Ectodermal cell (in vitro differentiated cells): ENCODE measurements at regions not wholly inside any gene's neighbourhood (a gene's known extent, or its start where the extent isn't known, plus 50 kb on each side); places are given as distances from the start of the nearest gene placed in this dataset.
"Not testable (repeated sequence)": the region's sequence is repeated elsewhere in the genome, so short reads cannot be mapped to it uniquely, and the experiment has no call there.

Experiments
- H3K27ac ChIP-seq: 2 replicates; pipeline ENCODE4 v1.7.0; 2013; ENCODE audit warnings: mild to moderate bottlenecking, low read depth, low read length; ENCODE audit not compliant: insufficient read depth, poor library complexity, severe bottlenecking
- H3K27me3 ChIP-seq: 2 replicates; pipeline ENCODE4 v1.7.0; 2013; ENCODE audit warnings: mild to moderate bottlenecking, low read length; ENCODE audit not compliant: insufficient read depth, control insufficient read depth, poor library complexity, severe bottlenecking
- H3K36me3 ChIP-seq: one replicate; pipeline ENCODE4 v1.7.0; 2013; ENCODE audit warnings: low read length; ENCODE audit not compliant: control insufficient read depth, insufficient read depth
- H3K4me1 ChIP-seq: one replicate; pipeline ENCODE4 v1.7.0; 2013; ENCODE audit warnings: low read length; ENCODE audit not compliant: control insufficient read depth, insufficient read depth
- H3K4me3 ChIP-seq: 2 replicates; pipeline ENCODE4 v1.7.0; 2013; ENCODE audit warnings: low read depth, low read length, control low read depth; ENCODE audit not compliant: insufficient read depth
- H3K9me3 ChIP-seq: 2 replicates; pipeline ENCODE4 v1.7.0; 2013; ENCODE audit warnings: mild to moderate bottlenecking, low read length, moderate library complexity; ENCODE audit not compliant: control insufficient read depth
- WGBS, 2 experiments: methylation state at CpG; one replicate each; pipeline ENCODE4 v1.1.7; 2013; ENCODE audit warnings: missing lambda C conversion rate in 2 of 2; 5-methylcytosine and 5-hydroxymethylcytosine counted together

DNA sequence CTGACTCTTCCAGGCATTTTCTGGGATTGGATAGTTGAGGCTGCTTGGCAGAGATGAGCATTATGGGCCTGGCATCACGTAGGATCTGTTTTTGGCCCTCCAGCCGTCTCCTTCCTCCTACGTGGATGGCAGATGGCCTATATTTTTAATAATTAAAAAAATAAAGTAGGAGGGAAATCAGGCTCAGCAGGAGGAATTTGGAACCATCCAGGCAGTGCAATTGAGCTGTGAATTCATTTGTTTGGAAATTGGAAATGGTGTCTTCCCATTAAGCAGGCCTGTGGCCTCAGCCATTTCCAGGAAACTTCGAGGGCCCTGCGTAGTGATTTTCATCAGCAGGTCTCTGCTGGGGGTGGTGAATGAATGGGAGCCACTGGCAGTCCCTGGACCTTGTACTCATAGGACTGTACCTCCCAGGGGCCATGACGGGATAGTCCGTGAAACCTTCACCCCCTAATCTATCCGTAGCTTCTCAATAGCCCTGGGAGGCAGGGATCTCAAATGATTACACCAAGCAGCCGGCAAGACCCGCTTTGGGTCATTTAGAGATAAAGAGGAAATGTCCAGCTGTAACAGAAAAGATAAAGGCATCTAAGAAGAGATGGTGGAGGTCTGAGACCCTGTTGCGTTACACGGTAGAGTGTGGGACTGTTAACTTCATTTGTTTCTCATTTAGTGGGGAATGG is 73.1 kb upstream of the TNP1 start:
- no peaks in the 10 kb centered on the region for H3K36me3 ChIP-seq
- H3K9me3 ChIP-seq = no peaks in the 10 kb centered on the region
- H3K27me3 ChIP-seq = no peaks in the 10 kb centered on the region
- H3K27ac ChIP-seq = no peak overlapping the region
- H3K4me3 ChIP-seq = no peak overlapping the region
- peaks cover 10% of the 10 kb centered on the region for H3K4me1 ChIP-seq
- 93 to 96% methylated on average over 10 to 11 of the region's 12 CpGs for WGBS, 2 experiments

DNA sequence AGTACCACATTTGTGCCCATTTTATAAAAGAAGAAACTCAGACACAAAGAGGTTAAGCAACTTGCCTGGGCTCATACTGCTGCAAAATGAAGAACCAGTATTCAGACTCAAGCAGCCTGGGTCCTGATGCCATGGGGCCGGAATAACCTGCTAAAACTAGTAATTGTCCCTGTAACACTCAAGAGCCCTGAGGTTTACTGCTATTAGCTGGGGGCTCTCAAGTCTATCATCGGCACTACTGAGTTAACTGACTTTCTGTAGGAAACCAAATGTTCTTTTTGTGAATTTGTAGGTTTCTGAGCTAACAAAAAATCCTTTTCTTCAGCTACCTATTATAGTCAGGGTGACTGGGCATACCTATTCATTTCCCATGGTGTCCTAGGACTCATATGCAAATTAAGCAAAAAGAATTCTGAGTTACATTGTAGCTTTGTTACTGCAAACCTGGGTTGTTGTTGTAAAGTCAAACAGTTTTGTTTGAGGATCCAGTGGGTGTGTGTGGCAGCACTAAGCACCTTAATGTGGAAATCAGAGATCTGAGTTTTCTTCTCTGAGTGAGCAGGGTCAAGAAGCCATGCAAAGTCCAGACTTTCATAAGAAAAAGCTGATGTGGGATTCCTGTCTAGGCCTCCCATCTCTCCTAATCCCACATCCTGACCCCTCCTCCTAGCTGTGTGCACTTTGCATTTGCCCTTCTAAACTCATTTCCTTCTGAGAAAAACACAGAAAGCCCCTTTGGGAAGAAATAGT is 72.4 kb upstream of the TNP1 start:
- H3K4me1 ChIP-seq = peaks cover 10% of the 10 kb centered on the region
- H3K27ac ChIP-seq = no peak overlapping the region
- no peaks in the 10 kb centered on the region for H3K9me3 ChIP-seq
- H3K4me3 ChIP-seq = no peak overlapping the region
- WGBS, 2 experiments = 45% methylated on average over 2 of the region's 2 CpGs
- H3K27me3 ChIP-seq = no peaks in the 10 kb centered on the region
- H3K36me3 ChIP-seq = no peaks in the 10 kb centered on the region

DNA sequence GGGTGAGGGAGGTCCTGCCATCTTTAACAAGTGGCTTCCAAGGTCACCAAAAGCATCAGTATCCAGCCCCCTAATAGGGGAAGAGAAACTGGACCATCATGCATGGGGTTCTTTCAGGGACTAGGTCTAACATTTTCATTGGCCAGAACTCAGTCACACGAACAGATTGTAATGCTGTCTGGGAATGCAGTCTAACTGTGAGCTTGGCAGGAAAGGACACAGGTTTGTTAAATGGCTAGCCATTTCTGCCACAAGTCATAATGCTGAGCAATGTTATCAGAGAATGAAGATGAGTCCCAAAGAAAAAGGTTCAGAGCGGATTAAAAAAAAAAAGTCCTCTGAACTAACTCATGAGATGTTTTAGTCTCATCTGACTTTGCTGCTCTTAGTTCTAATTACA is 70.9 kb upstream of the TNP1 start:
- Histone ChIP-seq H3K9me3 (no peaks in the 10 kb centered on the region), H3K27ac (no peak overlapping the region), H3K36me3 (no peaks in the 10 kb centered on the region), H3K27me3 (no peaks in the 10 kb centered on the region), H3K4me1 (peaks cover 12% of the 10 kb centered on the region), H3K4me3 (no peak overlapping the region)
- 48% methylated on average over 2 of the region's 2 CpGs for WGBS, 2 experiments

DNA sequence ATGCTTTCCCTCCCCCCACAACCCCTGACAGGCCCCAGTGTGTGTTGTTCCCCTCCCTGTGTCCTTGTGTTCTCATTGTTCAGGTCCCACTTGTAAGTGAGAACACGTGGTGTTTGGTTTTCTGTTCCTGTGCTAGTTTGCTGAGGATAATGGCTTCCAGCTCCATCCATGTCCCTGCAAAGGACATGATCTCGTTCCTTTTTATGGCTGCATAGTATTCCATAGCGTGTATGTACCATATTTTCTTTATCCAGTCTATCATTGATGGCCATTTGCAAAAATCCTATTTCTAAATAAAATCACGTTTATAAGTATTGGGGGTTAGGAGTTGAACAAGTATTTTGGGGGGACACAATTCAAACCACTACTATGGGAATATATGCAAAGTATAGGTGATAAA is 69.5 kb upstream of the TNP1 start:
- not testable (repeated sequence) for H3K27me3 ChIP-seq, H3K9me3 ChIP-seq, H3K27ac ChIP-seq, H3K36me3 ChIP-seq, H3K4me3 ChIP-seq
- WGBS, 2 experiments = 73 to 75% methylated on average over 4 of the region's 4 CpGs
- H3K4me1 ChIP-seq = peaks cover 18% of the 10 kb centered on the region

DNA sequence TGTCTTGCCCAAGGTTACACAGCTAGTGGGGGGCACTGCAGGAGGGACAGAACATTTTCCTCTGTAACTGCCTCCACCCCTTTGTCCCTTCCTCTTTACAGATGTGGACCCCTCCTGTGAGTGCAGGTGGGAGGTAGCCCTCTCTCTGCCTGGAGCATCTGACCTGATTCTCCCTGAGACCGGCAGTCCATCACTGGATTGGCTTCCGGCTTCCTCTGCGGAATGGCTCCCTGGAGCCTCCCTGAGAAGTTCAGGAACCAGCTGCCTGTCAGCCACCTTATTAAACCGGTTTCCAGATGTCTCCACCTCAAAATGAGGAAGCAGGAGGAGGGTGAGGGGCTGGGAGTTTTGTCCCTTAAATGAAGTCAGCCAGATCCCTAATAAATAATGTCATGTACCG is 67.3 kb upstream of the TNP1 start:
- peaks cover 15% of the 10 kb centered on the region for H3K4me1 ChIP-seq
- no peaks in the 10 kb centered on the region for H3K36me3 ChIP-seq
- no peak overlapping the region for H3K4me3 ChIP-seq
- 72 to 73% methylated on average over 5 of the region's 5 CpGs for WGBS, 2 experiments
- no peaks in the 10 kb centered on the region for H3K27me3 ChIP-seq
- no peak overlapping the region for H3K27ac ChIP-seq
- no peaks in the 10 kb centered on the region for H3K9me3 ChIP-seq

DNA sequence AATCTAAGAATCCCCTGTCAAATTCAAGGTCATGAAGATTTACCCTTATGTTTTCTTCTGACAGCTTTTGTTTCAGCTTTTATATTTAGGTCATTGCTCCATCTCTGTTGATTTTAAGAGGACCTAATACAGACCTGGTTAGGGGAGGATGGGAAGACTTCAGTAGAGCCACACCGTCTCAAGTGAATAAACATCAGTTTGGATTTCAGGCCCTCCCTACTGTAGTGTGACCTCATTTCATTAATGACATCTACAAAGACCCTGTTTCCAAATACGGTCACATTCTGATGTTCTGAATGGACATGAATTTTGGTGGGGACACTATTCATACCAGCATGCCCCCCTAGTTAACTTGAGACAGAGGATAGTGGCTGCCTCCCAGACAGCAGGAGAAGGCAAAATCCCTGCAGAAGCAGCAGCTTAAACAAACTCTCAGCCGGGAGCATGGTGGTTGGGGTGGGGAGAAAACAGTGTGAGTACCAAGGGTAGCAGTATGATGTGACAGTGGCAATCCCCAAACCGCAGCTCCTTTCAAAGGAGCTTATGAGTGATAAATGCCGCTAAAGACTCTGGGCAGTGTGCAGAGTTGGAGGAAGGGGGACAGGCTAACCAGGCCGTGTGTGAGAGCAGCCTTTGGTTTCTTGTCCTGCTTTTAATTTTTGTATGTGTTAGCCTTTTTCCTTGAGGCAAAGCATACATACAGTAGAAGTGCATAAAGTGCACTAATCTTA is 65.9 kb upstream of the TNP1 start:
- H3K4me1 ChIP-seq = peaks cover 13% of the 10 kb centered on the region
- H3K27me3 ChIP-seq = no peaks in the 10 kb centered on the region
- H3K36me3 ChIP-seq = no peaks in the 10 kb centered on the region
- H3K4me3 ChIP-seq = no peak overlapping the region
- WGBS, 2 experiments = 72 to 78% methylated on average over 6 of the region's 6 CpGs
- no peaks in the 10 kb centered on the region for H3K9me3 ChIP-seq
- no peak overlapping the region for H3K27ac ChIP-seq

DNA sequence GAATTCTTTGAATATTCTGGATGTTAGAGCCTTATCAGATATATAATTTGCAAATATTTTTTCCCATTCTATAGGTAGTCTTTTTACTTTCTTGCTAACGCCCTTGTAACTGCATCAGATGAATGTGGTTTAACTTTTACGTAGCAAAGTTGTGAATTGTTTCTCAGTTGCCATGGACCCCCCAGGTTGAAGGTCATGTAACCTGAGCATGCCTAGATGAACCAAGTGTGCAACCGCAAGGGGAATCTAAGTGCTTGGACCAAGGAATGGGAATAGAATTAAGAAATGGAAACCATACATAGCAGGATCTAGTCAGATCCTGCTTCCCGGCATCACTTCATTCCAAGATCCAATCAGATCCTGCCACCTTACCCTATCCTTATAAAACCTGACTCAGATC is 65.1 kb upstream of the TNP1 start:
- Histone ChIP-seq H3K4me3 (no peak overlapping the region), H3K27me3 (no peaks in the 10 kb centered on the region), H3K9me3 (no peaks in the 10 kb centered on the region), H3K36me3 (no peaks in the 10 kb centered on the region), H3K27ac (no peak overlapping the region), H3K4me1 (peaks cover 13% of the 10 kb centered on the region)
- WGBS, 2 experiments = 87 to 88% methylated on average over 4 of the region's 4 CpGs

DNA sequence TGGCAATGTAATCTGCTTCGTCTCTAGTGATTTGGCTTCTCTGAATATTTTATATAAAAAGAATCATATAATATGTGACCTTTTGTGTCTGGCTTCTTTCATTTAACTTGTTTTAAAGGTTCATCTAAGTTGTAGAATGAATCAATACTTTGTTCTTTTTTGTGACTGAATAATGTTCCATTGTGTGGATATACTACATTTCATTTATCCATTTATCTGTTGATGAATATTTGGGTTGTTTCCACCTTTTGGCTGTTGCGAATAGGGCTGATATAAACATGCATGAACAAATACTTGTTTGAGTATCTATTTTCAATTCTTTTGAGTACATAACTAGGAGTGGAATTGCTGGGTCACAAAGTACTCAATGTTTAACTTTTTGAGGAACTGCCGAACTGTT is 63.8 kb upstream of the TNP1 start:
- WGBS, 2 experiments = 90 to 92% methylated on average over 2 of the region's 3 CpGs
- Histone ChIP-seq H3K4me1 (peaks cover 13% of the 10 kb centered on the region), H3K4me3 (no peak overlapping the region), H3K36me3 (no peaks in the 10 kb centered on the region), H3K27me3 (no peaks in the 10 kb centered on the region), H3K27ac (no peak overlapping the region), H3K9me3 (no peaks in the 10 kb centered on the region)

DNA sequence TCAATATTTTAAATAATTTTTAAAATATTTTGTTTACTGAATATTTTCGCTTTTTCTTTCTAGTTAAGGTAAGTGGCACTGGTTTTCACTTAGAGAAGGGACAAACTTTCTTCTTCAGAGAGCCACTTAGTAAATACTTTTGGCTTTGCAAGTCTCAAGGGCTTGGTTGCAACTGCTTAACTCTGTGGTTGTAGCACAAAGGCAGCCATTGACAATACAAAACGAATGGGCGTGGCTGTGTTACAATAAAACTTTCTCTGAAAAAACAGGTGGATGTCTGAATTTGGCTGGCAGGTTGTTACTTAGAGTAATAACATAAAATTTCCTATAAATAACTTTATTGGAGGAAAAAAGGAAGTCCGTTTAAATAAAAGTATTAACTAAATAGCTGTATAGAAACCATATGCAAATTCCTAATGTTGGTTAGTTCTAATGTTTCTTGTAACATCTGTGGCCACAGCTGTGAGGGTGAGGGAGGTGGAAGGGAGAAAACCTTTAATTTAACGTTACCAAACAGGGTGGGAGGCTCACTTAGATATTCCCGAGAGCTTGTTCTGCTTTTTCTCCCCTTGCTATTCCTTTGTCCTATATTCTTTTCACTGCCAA is 62.4 kb upstream of the TNP1 start:
- H3K4me1 ChIP-seq = peaks cover 13% of the 10 kb centered on the region
- 50 to 73% methylated on average over 4 to 5 of the region's 6 CpGs for WGBS, 2 experiments
- H3K4me3 ChIP-seq = no peak overlapping the region

DNA sequence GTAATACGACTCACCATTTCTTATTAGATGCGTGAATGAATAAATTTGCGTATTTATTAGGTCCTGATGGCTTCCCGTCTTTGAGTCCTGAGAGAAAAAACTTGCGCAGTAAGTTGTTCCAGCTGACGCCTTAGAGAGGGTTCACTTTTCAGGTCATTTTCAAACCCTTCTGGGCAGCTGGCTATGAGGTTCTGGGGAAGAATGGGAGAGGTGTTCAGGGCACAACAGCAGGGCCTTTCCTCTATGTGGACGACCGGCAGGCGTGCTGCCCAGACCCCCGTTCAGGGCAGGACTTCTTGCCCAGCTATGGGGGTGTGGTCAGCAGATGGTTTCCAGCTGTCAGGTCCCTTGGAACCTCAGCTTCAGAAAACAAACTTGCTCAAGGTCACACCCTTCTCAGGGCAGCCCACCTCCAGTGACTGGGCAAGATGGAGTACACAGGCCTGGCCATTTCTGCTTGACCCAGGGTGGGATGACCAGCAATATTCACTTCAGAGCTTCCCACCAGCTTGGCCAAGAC is 61.1 kb upstream of the TNP1 start:
- Histone ChIP-seq H3K36me3 (no peaks in the 10 kb centered on the region), H3K4me1 (peaks cover 13% of the 10 kb centered on the region), H3K9me3 (no peaks in the 10 kb centered on the region), H3K4me3 (no peak overlapping the region), H3K27me3 (no peaks in the 10 kb centered on the region), H3K27ac (no peak overlapping the region)
- 85 to 87% methylated on average over 10 of the region's 10 CpGs for WGBS, 2 experiments

More for the DNA sequence above, 62.4 kb upstream of the TNP1 start:
- H3K27ac ChIP-seq = no peak overlapping the region
- H3K9me3 ChIP-seq = no peaks in the 10 kb centered on the region
- no peaks in the 10 kb centered on the region for H3K27me3 ChIP-seq
- no peaks in the 10 kb centered on the region for H3K36me3 ChIP-seq
